ENCODE measurements at regions not wholly inside any gene's neighbourhood (a gene's known extent, or its start where the extent isn't known, plus 50 kb on each side); places are given as distances from the start of the nearest gene placed in this dataset.

GRCh38 chr1:208570362-208570761 is 326.2 kb upstream of the PLXNA2 start:
- no peak for DNase-seq (ENCODE audit: low read depth)
- no peaks in the 10 kb centered on the region for H3K27me3 ChIP-seq (ENCODE audit: control insufficient read depth, insufficient read depth, low read length)
- H3K4me3 ChIP-seq (ENCODE audit: low read depth, low read length): no peak overlapping the region
- TF ChIP-seq, protein P1, sequence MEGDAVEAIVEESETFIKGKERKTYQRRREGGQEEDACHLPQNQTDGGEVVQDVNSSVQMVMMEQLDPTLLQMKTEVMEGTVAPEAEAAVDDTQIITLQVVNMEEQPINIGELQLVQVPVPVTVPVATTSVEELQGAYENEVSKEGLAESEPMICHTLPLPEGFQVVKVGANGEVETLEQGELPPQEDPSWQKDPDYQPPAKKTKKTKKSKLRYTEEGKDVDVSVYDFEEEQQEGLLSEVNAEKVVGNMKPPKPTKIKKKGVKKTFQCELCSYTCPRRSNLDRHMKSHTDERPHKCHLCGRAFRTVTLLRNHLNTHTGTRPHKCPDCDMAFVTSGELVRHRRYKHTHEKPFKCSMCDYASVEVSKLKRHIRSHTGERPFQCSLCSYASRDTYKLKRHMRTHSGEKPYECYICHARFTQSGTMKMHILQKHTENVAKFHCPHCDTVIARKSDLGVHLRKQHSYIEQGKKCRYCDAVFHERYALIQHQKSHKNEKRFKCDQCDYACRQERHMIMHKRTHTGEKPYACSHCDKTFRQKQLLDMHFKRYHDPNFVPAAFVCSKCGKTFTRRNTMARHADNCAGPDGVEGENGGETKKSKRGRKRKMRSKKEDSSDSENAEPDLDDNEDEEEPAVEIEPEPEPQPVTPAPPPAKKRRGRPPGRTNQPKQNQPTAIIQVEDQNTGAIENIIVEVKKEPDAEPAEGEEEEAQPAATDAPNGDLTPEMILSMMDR (IDR thresholded peaks at IDR 0.05; ENCODE audit: insufficient read depth, low read length, poor library complexity, severe bottlenecking): no peak
- no peaks in the 10 kb centered on the region for H3K36me3 ChIP-seq (ENCODE audit: control insufficient read depth, insufficient read depth, low read length)

DNA sequence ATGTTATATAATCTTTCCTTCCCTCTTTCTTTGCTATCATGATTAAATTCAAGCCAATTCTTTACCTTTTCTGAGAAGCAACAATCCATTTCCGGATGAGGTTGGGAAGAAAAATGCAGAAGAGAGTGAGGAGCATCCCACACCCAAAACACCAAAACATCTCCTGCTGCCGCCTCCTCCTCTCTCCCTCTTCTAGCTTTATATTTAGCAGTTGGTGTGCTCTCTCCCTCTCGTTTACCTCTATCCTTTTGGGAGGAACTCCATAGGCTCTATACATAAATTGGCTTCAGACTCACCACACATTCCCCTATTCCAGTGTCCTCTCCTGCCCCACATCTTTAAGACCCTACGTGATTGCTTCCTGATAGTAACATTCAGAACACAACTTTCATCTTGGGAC is 332.2 kb upstream of the PLXNA2 start:
- H3K4me3 ChIP-seq (ENCODE audit: low read depth, low read length): no peak overlapping the region
- no peaks in the 10 kb centered on the region for H3K36me3 ChIP-seq (ENCODE audit: control insufficient read depth, insufficient read depth, low read length)
- TF ChIP-seq, protein P1 (IDR thresholded peaks at IDR 0.05; ENCODE audit: insufficient read depth, low read length, poor library complexity, severe bottlenecking): no peak
- no peak for DNase-seq (ENCODE audit: low read depth)
- H3K27me3 ChIP-seq (ENCODE audit: control insufficient read depth, insufficient read depth, low read length): peaks cover 2% of the 10 kb centered on the region

DNA sequence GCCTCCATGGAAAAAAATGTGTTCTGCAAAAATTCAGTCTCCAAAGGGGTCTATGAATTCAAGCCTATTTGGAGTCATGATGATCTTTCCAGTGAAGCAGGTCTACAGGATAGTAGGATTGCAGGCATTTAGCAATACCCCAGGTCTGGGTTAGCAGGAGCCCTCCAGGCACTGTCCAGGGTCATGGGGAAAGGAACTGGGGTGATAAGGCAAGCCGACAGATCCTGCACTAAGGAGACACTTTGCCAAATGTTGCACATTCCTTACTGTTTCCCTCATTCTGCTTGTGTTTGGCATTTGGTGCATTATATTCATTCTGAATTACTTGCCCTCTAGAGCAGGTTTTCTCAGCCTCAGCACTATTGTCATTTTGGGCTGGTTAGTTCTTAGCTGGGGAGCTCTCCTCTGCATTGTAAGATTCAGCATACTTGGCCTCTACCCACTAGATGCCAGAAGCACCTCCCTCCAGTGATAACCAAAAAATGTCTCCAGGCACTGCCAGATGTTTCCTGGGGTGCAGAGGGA is 333.3 kb upstream of the PLXNA2 start:
- peaks cover 2% of the 10 kb centered on the region for H3K27me3 ChIP-seq (ENCODE audit: control insufficient read depth, insufficient read depth, low read length)
- no peak for DNase-seq (ENCODE audit: low read depth)
- no peak overlapping the region for H3K4me3 ChIP-seq (ENCODE audit: low read depth, low read length)
- TF ChIP-seq, protein P1 (IDR thresholded peaks at IDR 0.05; ENCODE audit: insufficient read depth, low read length, poor library complexity, severe bottlenecking): no peak
- no peaks in the 10 kb centered on the region for H3K36me3 ChIP-seq (ENCODE audit: control insufficient read depth, insufficient read depth, low read length)

GRCh38 chr1:208581209-208581608 is 337.0 kb upstream of the PLXNA2 start:
- Histone ChIP-seq H3K36me3 (ENCODE audit: control insufficient read depth, insufficient read depth, low read length) (no peaks in the 10 kb centered on the region), H3K4me3 (ENCODE audit: low read depth, low read length) (no peak overlapping the region), H3K27me3 (ENCODE audit: control insufficient read depth, insufficient read depth, low read length) (peaks cover 2% of the 10 kb centered on the region)
- TF ChIP-seq, protein P1 (IDR thresholded peaks at IDR 0.05; ENCODE audit: insufficient read depth, low read length, poor library complexity, severe bottlenecking): no peak
- no peak for DNase-seq (ENCODE audit: low read depth)

DNA sequence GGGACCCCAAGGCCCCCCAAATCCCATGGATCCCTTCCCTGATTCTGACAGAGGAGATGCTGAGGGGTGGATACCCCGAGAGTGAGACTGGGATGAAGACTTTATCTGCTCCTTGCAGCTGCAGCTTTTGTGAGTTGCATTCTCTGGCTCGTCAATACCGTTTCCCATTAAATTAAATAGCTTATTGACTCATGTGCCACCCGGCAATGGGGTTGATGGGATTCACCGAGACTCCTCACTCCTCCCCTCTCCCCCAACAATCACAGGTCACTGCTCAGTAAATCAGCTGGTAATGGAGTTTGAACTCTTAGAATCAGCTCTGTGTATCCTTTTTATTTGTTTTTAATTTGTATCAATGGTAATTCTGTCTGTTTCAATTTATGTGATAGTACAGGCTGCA is 337.5 kb upstream of the PLXNA2 start:
- H3K27me3 ChIP-seq (ENCODE audit: control insufficient read depth, insufficient read depth, low read length): no peaks in the 10 kb centered on the region

More for the DNA sequence above, 337.5 kb upstream of the PLXNA2 start:
- DNase-seq (ENCODE audit: low read depth): no peak
- no peak overlapping the region for H3K4me3 ChIP-seq (ENCODE audit: low read depth, low read length)
- TF ChIP-seq, protein P1 (IDR thresholded peaks at IDR 0.05; ENCODE audit: insufficient read depth, low read length, poor library complexity, severe bottlenecking): no peak
- no peaks in the 10 kb centered on the region for H3K36me3 ChIP-seq (ENCODE audit: control insufficient read depth, insufficient read depth, low read length)
